ENCODE measurements at regions not wholly inside any gene's neighbourhood (a gene's known extent, or its start where the extent isn't known, plus 50 kb on each side); places are given as distances from the start of the nearest gene placed in this dataset.

- no peak for TF ChIP-seq CTCF (conservative IDR thresholded peaks at IDR 0.05; ENCODE audit: low read depth, low read length)
- no peak for DNase-seq (ENCODE audit: low read depth)
- no peak overlapping the region for H3K4me3 ChIP-seq (ENCODE audit: low read depth, low read length)
These were observed 78.2 kb upstream of the CALN1 start for GRCh38 chr7:72490301-72490700.

GRCh38 chr7:72481934-72482333, 69.8 kb upstream of the CALN1 start:
- TF ChIP-seq CTCF (conservative IDR thresholded peaks at IDR 0.05; ENCODE audit: low read depth, low read length): no peak
- H3K4me3 ChIP-seq (ENCODE audit: low read depth, low read length): no peak overlapping the region
- DNase-seq (ENCODE audit: low read depth): no peak

- no peak for TF ChIP-seq CTCF (conservative IDR thresholded peaks at IDR 0.05; ENCODE audit: low read depth, low read length)
- no peak for DNase-seq (ENCODE audit: low read depth)
- no peak overlapping the region for H3K4me3 ChIP-seq (ENCODE audit: low read depth, low read length)
These were observed 64.6 kb upstream of the CALN1 start for GRCh38 chr7:72476608-72477305.

- H3K4me3 ChIP-seq (ENCODE audit: low read depth, low read length): no peak overlapping the region
- no peak for TF ChIP-seq CTCF (conservative IDR thresholded peaks at IDR 0.05; ENCODE audit: low read depth, low read length)
- DNase-seq (ENCODE audit: low read depth): no peak
These were observed 55.1 kb upstream of the CALN1 start for GRCh38 chr7:72467237-72467636.

GRCh38 chr7:72466797-72467196, 54.7 kb upstream of the CALN1 start:
- no peak for DNase-seq (ENCODE audit: low read depth)
- H3K4me3 ChIP-seq (ENCODE audit: low read depth, low read length): no peak overlapping the region
- TF ChIP-seq CTCF (conservative IDR thresholded peaks at IDR 0.05; ENCODE audit: low read depth, low read length): no peak

- H3K4me3 ChIP-seq (ENCODE audit: low read depth, low read length): no peak overlapping the region
- TF ChIP-seq CTCF (conservative IDR thresholded peaks at IDR 0.05; ENCODE audit: low read depth, low read length): no peak
- no peak for DNase-seq (ENCODE audit: low read depth)
These were observed 53.4 kb upstream of the CALN1 start for GRCh38 chr7:72465521-72465920.

GRCh38 chr7:72462311-72462710, 50.2 kb upstream of the CALN1 start:
- TF ChIP-seq CTCF (conservative IDR thresholded peaks at IDR 0.05; ENCODE audit: low read depth, low read length): no peak
- DNase-seq (ENCODE audit: low read depth): no peak

More at GRCh38 chr7:72462311-72462710, 50.2 kb upstream of the CALN1 start:
- H3K4me3 ChIP-seq (ENCODE audit: low read depth, low read length): no peak overlapping the region

Measured in epithelial cell of proximal tubule (primary cell).